ENCODE measurements at regions not wholly inside any gene's neighbourhood (a gene's known extent, or its start where the extent isn't known, plus 50 kb on each side); places are given as distances from the start of the nearest gene placed in this dataset.
A peak's percentile ranks its signal among the peaks of the same experiment; 100 is the strongest.
"Not testable (repeated sequence)": the region's sequence is repeated elsewhere in the genome, so short reads cannot be mapped to it uniquely, and the experiment has no call there.

- DNase-seq (ENCODE audit: low read depth, low spot score) = no peak
These were observed 383.6 kb downstream of the COG6 start for GRCh38 chr13:40039061-40039460.

DNA sequence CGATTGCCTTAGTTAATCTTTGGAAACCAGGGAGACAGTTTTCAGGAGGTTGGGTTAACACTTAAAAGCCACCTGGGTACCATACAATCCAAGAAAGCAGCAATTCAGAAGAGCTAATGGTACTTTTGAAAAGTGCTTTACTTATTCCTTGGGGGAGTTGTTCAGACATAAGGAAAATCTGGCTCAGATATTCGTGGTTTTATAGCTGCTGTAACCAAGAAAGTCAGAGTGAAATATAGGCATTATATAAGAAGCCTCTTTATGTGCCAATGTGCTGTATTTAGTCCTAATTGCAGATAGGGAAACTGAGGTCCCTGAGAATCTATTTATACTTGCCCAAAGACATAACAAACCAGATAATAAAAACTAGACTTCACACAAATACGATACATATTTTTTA is 387.5 kb downstream of the COG6 start:
- DNase-seq (ENCODE audit: low read depth, low spot score) = no peak

- DNase-seq (ENCODE audit: low read depth, low spot score) = no peak
These were observed 388.3 kb downstream of the COG6 start for GRCh38 chr13:40043764-40044163.

- no peak for DNase-seq (ENCODE audit: low read depth, low spot score)
These were observed 391.9 kb downstream of the COG6 start for GRCh38 chr13:40047322-40047771.

DNA sequence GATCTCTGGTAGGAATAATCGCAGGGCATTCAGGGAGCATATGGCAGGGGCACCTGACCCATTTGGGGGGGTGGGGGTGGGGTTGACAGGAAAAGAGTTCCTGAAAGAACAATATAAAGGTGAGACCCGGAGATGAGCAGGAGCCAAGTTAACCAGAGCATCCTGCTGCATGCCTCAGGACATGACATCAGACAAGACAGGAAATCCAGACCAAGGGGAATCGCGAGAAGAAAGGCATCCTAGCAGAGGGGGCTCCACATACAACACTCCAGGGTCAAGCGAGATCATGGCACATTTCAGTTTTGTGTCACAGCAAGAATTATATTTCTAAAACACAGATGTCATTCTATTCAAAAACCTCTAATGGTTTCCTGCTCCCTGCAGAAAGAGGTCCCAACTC is 393.1 kb downstream of the COG6 start:
- DNase-seq (ENCODE audit: low read depth, low spot score) = no peak

GRCh38 chr13:40052954-40053353 is 397.5 kb downstream of the COG6 start:
- DNase-seq (ENCODE audit: low read depth, low spot score) = no peak

- DNase-seq (ENCODE audit: low read depth, low spot score) = no peak
These were observed 397.9 kb downstream of the COG6 start for GRCh38 chr13:40053401-40053800.

DNA sequence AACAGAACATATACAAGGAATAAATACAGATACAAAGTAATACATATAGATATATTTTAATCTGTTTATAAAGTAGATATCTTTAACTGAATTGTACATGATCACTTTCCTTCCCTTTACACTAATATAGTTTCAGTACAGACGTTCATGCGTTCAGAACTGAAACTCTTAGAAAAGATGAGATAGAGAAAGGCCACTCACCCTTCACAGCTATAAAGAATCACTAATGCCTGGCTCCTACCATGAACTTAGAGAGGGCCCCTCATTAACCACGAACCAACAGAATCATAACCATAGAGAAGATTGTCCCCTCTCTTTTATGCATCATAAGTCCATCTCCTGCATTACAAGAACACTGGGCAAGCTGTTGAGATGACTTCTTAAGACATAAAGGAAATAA is 399.0 kb downstream of the COG6 start:
- not testable (repeated sequence) for DNase-seq (ENCODE audit: low read depth, low spot score)

DNA sequence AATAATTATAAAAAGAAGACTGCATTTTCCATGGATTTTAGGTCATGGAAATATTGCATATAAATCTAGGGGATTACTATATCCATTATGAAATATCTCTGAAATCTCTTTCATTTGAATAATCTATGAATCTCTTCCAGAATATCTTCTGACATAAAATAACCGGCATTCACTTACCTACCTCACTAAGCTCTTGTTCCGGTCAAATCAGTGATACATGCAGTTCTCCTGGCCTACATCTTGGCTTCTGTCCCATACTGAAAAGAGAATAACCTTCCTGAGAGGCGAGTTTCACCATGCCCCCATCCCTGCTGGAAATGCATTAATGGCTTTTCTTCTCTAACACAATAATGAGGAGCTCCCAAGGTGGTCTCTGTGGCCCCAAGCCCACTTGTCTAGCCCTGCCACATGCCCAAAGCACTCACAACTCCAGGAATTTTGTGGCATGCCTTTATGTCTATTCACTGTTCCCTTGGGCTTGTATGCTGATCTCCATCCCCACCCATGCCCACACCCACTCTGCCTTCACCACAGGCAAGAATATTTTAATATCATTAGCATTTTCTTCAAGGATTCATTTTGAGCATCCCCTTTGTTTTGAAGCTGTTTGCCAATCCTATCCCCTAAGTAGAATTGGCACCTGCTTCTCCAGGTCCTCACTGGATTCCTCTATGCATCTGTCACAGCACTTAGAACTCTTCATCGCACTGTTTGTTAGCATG is 401.6 kb downstream of the COG6 start:
- no peak for DNase-seq (ENCODE audit: low read depth, low spot score)

DNA sequence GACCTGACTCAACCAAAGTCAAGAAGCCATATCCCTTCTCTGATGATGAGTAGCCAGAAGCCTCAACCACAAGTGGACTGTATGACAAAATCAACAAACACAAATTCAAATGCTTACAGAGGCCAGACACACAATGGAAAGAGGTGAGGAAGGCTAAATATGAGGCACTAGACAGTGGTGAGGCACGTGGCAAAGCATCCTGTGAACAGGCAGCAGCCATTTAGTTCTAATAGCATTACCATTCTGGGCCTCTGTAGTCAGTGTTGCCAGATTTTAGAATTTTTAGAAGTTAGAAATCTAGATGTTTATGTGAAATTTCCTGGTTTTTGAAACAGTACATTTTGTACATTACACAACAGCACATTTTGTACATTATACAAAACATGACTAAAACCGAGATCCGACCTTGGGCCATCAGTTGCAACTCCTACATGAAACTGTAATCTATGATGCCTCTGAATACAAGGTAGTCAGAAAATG is 403.3 kb downstream of the COG6 start:
- no peak for DNase-seq (ENCODE audit: low read depth, low spot score)

- DNase-seq (ENCODE audit: low read depth, low spot score) = no peak
These were observed 404.2 kb downstream of the COG6 start for GRCh38 chr13:40059540-40060232.

- no peak for DNase-seq (ENCODE audit: low read depth, low spot score)
These were observed 405.0 kb downstream of the COG6 start for GRCh38 chr13:40060296-40061007.

DNA sequence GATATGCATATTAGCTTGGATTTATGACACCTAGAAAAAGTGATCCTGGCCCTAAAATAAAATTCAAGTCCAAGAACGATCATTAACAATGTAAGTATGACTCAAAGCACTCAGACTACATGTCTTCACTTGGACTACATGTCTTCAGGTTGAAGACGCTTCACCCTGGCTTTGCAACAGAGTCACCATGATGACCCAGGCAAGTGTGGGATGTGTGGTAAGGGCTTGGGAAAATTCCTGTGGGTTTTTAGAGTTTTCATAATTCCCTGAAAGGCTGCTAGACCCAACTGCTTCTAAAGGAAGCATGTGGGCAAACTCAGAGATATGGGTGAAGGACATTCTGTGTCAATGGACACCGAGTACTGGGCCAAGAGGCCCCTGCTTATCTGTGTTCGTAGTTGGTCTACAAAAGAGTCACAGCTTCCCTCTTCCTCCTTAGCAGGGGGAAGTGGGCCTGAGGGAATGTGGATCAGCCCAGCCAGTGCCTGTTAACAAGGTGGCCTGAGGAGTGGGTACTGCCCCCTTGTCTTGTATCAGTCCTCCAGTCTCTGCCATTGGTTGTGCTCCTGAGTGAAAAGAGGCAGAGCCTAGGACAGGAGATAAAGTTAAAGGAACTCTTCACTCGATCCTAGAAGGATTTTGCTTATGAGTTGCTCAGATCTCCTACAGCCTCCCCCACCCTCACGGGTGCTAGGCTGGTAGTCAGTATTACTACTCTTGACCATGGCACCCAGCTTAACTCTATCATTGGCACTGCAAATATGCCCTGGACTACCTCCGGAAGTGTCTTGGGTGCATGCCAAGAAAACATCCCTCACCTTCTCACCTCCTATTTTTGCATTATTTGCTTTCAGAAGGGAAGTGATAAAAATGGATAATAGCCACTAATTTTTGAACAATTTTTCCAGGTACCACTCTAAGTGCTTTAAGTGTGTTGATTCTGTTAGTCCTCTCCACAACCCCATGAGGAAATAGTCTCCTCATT is 406.3 kb downstream of the COG6 start:
- DNase-seq (ENCODE audit: low read depth, low spot score) = no peak

- DNase-seq (ENCODE audit: low read depth, low spot score) = no peak
These were observed 407.8 kb downstream of the COG6 start for GRCh38 chr13:40063278-40063698.

GRCh38 chr13:40063703-40064102 is 408.2 kb downstream of the COG6 start:
- no peak for DNase-seq (ENCODE audit: low read depth, low spot score)

DNA sequence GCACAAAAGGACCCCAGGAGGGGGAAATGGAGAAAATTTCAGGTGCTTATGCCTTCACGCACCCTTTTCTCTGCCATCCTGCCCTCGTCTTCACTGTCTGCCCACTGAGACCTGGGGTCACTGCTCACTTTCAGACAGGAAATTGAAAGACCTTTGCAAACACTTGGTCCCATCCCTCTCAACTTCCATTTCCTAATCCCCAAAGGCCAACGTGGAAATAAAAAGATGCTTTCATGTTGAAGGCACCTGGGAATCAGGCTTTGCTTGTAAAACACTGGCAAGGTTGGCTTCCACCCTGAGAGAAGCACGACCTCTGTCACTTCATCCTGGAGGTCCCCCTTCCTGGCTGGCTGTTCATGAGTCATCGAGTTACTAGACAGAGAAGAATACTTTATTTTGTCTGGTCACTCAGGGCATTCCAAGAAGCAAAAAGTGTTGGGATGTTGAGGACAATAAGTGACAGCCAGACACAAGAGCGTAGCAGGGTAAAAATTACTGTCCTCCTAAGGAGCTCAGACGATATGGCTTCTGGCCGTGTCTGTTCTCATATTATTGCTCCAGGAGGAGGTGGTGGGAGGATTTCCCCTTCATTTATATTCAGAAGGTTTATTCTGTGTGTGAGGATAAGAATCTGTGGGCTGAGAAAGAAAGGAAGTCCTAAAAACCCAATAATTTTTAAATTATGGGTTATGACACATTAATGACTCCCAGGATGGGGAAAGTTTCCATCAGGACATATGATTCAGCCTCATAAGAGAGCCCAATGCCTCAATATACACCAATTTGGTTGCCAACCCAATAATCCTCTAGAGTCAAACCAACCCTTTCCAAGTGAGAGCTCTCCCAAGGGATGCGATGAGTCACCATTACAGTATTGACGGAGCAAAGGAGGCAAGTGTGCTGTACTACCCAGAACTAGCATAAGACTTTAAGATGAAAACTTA is 409.0 kb downstream of the COG6 start:
- no peak for DNase-seq (ENCODE audit: low read depth, low spot score)

DNA sequence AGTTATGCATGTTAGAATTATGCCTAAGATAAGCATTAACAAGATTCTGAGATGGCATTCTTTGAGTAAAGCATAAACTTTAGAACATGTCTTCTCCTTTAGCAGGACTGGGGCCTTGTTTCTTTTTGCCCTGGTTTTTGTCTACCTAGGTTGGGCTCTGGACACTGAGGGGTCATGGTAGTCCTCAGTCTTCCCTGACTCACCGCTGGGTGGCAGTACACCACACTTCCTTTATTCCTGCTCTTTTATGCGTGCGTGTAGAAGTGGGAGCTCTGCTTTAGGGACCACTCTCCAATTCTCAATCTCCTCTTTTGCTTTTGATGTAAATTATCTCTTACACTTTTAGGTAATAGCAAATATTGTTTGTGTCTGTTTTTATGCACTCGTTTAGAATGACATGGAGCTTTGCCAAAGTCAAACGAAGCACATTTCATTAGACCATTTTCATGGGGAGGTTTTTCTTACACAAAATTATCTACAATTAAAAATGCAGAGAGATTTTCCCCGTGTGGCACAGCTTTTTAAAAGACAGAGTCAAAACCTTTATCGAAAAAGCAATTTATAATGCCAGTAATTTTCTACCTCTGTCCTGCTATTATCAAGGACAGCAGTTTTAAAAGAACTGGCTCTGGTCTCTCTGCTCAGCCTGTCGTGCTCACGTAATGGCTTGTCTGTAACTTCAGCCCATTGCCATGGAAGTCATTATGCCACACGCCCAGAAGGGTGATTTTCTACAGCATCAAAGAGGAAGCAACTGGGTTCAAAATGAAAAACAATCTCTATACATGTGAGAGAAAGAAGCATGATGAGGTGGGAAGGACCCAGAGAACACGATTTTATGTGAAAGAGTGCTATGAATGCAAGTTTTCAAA is 413.9 kb downstream of the COG6 start:
- DNase-seq (ENCODE audit: low read depth, low spot score) = peak; percentile 50

GRCh38 chr13:40070357-40070756 is 414.9 kb downstream of the COG6 start:
- no peak for DNase-seq (ENCODE audit: low read depth, low spot score)

- DNase-seq (ENCODE audit: low read depth, low spot score) = no peak
These were observed 417.2 kb downstream of the COG6 start for GRCh38 chr13:40072663-40073120.
